ENCODE measurements at regions not wholly inside any gene's neighbourhood (a gene's known extent, or its start where the extent isn't known, plus 50 kb on each side); places are given as distances from the start of the nearest gene placed in this dataset.

- no peak for DNase-seq (ENCODE audit: low spot score)
These were observed 147.0 kb upstream of the B3GAT1 start for GRCh38 chr11:134558916-134559601.

GRCh38 chr11:134558258-134558835, 146.3 kb upstream of the B3GAT1 start:
- DNase-seq (ENCODE audit: low spot score): no peak

- no peak for DNase-seq (ENCODE audit: low spot score)
These were observed 145.7 kb upstream of the B3GAT1 start for GRCh38 chr11:134557571-134558257.

GRCh38 chr11:134556186-134556585, 144.1 kb upstream of the B3GAT1 start:
- DNase-seq (ENCODE audit: low spot score): no peak

GRCh38 chr11:134555510-134555909, 143.5 kb upstream of the B3GAT1 start:
- DNase-seq (ENCODE audit: low spot score): peak; percentile 17

GRCh38 chr11:134554861-134555260, 142.8 kb upstream of the B3GAT1 start:
- peak; percentile 4 for DNase-seq (ENCODE audit: low spot score)

- DNase-seq (ENCODE audit: low spot score): peak; percentile 28
These were observed 142.1 kb upstream of the B3GAT1 start for GRCh38 chr11:134554106-134554505.

- DNase-seq (ENCODE audit: low spot score): no peak
These were observed 140.7 kb upstream of the B3GAT1 start for GRCh38 chr11:134552749-134553148.

- no peak for DNase-seq (ENCODE audit: low spot score)
These were observed 133.5 kb upstream of the B3GAT1 start for GRCh38 chr11:134545521-134545920.

- DNase-seq (ENCODE audit: low spot score): no peak
These were observed 132.2 kb upstream of the B3GAT1 start for GRCh38 chr11:134544095-134544815.

- DNase-seq (ENCODE audit: low spot score): peak; percentile 30
These were observed 131.6 kb upstream of the B3GAT1 start for GRCh38 chr11:134543645-134544044.

GRCh38 chr11:134543241-134543640, 131.2 kb upstream of the B3GAT1 start:
- DNase-seq (ENCODE audit: low spot score): peak; percentile 34

GRCh38 chr11:134542401-134543165, 130.5 kb upstream of the B3GAT1 start:
- peak; percentile 83 for DNase-seq (ENCODE audit: low spot score)

- DNase-seq (ENCODE audit: low spot score): peak; percentile 39
These were observed 129.9 kb upstream of the B3GAT1 start for GRCh38 chr11:134541951-134542350.

GRCh38 chr11:134541355-134541754, 129.3 kb upstream of the B3GAT1 start:
- DNase-seq (ENCODE audit: low spot score): peak; percentile 19

GRCh38 chr11:134539285-134539684, 127.2 kb upstream of the B3GAT1 start:
- DNase-seq (ENCODE audit: low spot score): peak; percentile 15

- DNase-seq (ENCODE audit: low spot score): peak; percentile 36
These were observed 126.7 kb upstream of the B3GAT1 start for GRCh38 chr11:134538742-134539141.

- DNase-seq (ENCODE audit: low spot score): peak; percentile 15
These were observed 125.9 kb upstream of the B3GAT1 start for GRCh38 chr11:134537941-134538340.

GRCh38 chr11:134537296-134537695, 125.3 kb upstream of the B3GAT1 start:
- DNase-seq (ENCODE audit: low spot score): peak; percentile 38

GRCh38 chr11:134536677-134537076, 124.6 kb upstream of the B3GAT1 start:
- DNase-seq (ENCODE audit: low spot score): no peak

GRCh38 chr11:134536219-134536618, 124.2 kb upstream of the B3GAT1 start:
- peak; percentile 19 for DNase-seq (ENCODE audit: low spot score)
